NCI-H187 treated with DMSO at 0.1 percent for 48 hours (cell line): ENCODE measurements at regions not wholly inside any gene's neighbourhood (a gene's known extent, or its start where the extent isn't known, plus 50 kb on each side); places are given as distances from the start of the nearest gene placed in this dataset.
"Not testable (repeated sequence)": the region's sequence is repeated elsewhere in the genome, so short reads cannot be mapped to it uniquely, and the experiment has no call there.

Source experiments
- DNase-seq: peaks from one replicate; lab custom pipeline; 2025; lab: John Stamatoyannopoulos, UW

GRCh38 chr1:213585402-213585801, 402.4 kb upstream of the PROX1 start:
- no peak for DNase-seq

- DNase-seq = no peak
Measured at GRCh38 chr1:213585959-213586586, 401.7 kb upstream of the PROX1 start.

DNA sequence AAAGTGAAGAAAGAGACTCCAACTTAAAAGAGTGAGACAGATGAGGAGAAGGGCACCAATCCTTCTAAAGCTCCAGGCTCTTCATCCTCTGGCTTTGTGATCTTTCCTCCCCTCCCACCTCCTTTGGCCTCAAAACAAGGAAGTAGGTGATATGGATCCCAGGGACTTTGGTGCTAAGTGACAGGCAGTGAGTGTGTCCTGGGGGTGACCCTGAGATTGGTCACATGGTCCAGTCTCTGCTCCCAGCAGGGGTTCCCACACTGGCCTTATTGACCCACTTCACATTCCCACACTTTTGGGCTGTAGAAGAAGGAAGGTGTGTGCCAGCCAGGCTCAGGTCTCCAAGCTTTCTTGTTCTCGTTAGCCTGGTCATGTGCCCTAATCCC, 401.2 kb upstream of the PROX1 start:
- no peak for DNase-seq

- no peak for DNase-seq
Measured at GRCh38 chr1:213596729-213597128, 391.0 kb upstream of the PROX1 start.

DNA sequence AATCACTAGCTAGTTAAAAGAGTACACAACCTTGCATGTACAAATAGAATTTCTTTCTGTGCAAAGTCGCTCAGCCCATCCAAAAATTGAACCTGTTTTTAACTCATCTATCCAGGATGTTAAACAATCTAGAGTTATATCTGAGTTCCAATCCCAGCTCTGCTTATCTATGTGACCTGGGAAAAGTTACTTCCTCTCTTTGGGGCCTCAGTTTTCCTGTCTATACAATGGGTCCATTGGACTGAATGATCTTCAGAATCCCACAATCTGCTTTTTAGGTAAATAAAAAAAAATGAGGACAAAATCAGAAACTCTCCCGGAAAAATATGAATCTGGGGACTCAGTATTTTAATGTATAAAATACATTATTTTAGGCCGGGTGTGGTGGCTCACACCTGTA, 389.5 kb upstream of the PROX1 start:
- no peak for DNase-seq

GRCh38 chr1:213600879-213601278, 386.9 kb upstream of the PROX1 start:
- DNase-seq = no peak

- not testable (repeated sequence) for DNase-seq
Measured at GRCh38 chr1:213601705-213602104, 386.1 kb upstream of the PROX1 start.

GRCh38 chr1:213602796-213603486, 384.8 kb upstream of the PROX1 start:
- DNase-seq = no peak

GRCh38 chr1:213604477-213604876, 383.3 kb upstream of the PROX1 start:
- no peak for DNase-seq

DNA sequence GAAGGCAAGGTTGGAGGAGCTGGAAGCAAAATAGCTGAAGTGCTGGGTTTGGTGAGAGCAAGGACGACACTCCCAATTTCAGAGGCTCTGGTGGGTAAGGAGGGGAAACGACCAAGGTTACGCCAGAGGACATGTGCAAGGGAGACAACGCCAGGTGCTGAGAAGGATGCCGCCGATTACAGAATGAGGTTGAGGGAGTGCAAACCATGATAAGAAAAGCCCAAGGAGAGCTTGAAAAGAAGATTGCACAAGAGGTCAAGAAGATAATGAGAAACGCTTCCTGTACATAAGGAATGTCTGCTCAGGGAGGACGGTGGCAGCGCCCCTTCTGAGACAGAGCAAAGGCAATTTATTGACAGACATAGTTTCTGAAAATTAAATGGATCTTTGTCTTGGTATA, 382.0 kb upstream of the PROX1 start:
- no peak for DNase-seq

GRCh38 chr1:213606252-213606820, 381.4 kb upstream of the PROX1 start:
- no peak for DNase-seq

GRCh38 chr1:213613549-213613948, 374.2 kb upstream of the PROX1 start:
- DNase-seq = no peak

DNA sequence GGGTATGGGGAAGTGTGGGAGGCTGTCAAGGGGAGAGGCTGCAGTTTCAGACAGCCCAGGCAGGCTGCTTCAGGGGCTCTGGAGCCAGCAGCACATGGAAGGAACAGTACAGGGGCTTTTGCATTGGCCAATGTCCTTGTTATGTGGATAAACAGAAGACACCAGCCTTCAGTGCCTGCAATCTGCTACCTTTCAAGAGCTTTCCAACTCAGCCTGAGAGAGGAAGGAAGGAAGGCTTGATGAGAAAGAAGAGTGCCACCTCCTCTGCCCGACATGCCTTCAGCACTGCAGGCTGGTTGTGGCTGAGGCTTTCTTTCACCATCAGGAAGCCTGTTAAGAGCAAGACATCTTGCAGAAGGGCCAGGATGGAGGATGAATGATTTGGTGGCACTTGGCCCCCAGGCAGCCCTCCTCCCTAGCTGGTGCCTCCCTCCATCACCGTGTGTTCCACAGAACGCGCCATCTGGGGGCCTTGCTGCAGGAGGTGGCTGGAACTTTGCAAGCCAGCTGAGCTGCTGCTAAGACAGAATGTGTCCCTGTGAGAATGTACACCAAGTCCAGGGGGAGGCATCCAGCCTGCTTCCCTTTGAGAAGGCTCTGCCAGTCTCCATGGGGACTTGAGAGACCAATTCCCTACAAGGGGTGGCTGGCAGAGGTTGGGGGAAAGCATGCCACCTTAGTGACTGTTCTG, 372.4 kb upstream of the PROX1 start:
- no peak for DNase-seq

DNA sequence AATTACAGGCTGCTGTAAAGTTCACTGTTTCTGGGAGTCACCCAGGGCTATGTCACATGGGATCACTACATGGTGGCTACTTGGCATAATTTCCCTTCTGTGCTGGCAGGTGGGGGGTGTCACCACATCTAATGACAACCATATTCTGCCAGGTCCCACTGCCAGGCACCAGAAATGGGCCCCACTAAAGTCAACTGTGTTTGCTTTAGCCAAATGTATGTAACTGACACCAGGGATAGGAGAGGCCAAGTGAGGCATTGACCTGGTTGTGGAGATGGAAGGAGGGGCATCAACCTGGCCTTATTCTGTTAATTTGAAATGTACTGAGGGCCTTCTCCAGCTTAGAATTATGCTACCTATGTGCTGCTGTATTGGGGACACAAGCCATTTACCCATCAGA, 370.6 kb upstream of the PROX1 start:
- no peak for DNase-seq

- DNase-seq = no peak
Measured at GRCh38 chr1:213618094-213618493, 369.7 kb upstream of the PROX1 start.

DNA sequence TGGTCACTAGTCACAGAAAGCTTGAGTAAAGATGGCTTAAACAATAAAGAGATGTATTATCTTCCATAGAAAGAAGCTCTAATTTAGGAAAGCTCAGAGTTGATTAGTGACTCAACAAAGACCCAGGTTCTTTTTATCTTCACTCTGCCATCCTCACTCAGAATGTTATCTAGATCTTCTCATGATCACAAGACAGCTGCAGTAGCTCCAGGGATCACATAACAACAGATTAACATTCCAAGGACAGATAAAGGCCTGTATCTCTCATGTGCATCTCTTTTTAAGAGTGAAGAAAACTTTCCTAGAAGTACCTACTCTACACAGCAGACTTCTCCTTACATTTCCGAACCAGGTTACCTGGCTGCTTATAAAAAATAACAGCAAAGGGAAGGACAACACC, 368.7 kb upstream of the PROX1 start:
- no peak for DNase-seq

GRCh38 chr1:213621077-213621476, 366.7 kb upstream of the PROX1 start:
- no peak for DNase-seq

DNA sequence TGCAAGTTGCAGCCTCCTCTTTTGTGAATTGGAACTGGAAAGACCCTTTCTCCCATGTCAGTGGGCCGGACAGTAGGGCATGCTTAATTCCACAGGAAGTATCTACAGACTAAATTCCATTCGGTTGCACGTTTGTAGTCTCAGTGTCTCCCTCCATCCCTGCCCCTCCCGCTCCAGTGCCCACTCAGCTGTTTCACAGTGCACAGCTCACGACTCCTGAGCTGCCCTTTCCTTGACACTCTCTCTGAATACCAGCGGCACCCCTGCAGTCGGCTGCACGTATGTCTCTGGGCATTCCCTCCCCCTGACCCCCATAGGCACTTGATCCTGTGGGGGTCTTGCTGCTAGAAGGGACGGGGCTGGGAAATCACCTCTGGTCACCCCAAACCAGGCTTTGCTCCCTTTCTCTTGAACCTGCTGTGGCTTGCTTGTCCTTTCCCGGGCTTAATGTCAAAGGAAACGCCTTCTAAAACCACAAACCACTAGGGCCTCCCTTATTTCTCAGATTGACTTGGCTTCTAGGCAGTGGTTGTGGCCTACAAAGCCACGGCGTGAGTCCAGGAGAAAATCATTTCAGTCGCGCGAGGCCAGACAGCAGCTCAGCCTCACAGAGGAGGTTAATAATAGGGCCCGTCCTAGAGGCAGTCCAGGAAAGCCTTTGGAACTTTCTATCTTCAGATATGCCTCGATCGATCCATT, 365.3 kb upstream of the PROX1 start:
- no peak for DNase-seq

DNA sequence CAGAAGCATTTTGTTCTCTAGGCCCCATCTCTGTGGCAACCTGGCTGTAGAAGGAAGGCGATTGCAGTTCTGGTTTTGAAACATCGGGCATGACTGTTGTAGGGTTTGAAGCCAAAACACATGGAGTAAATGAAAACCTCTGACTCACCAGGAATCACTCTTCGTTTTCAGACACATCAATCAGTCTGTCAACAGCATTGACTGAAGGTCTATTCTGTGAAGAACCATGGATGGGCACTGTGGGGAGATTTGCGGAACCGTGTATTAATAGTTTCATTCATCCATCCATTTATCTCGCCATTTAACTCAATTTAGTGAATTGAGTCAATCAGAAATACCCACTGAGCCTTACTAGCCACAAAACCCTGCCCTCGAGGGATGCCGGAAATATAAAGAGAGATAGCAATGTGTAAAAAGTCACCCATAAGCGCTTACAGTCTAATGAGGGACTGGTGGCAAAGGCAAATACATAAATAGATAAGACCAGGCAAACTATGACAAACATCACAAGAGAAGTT, 364.6 kb upstream of the PROX1 start:
- DNase-seq = no peak

- no peak for DNase-seq
Measured at GRCh38 chr1:213623862-213624261, 363.9 kb upstream of the PROX1 start.

DNA sequence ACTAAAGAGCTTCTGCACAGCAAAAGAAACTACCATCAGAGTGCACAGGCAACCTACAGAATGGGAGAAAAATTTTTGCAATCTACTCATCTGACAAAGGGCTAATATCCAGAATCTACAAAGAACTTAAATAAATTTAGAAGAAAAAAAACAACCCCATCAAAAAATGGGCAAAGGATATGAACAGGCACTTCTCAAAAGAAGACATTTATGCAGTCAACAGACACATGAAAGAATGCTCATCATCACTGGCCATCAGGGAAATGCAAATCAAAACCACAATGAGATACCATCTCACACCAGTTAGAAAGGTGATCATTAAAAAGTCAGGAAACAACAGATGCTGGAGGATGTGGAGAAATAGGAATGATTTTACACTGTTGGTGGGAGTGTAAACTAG, 351.0 kb upstream of the PROX1 start:
- not testable (repeated sequence) for DNase-seq

GRCh38 chr1:213641312-213641711, 346.5 kb upstream of the PROX1 start:
- DNase-seq = no peak
